Jurkat, Clone E6-1 (cell line): ENCODE measurements at regions not wholly inside any gene's neighbourhood (a gene's known extent, or its start where the extent isn't known, plus 50 kb on each side); places are given as distances from the start of the nearest gene placed in this dataset.

Experiments
- DNase-seq: peaks from one replicate; pipeline ENCODE4 v3.0.0-alpha.2; 2011; ENCODE audit warnings: low read depth, low spot score
- H3K4me3 ChIP-seq: 2 replicates; pipeline ENCODE4 v1.5.1; 2011; ENCODE audit warnings: mild to moderate bottlenecking, low read length, control low read depth, moderate library complexity

GRCh38 chr2:195479407-195479806, 177.6 kb upstream of the SLC39A10 start:
- H3K4me3 ChIP-seq: no peak overlapping the region
- DNase-seq: no peak

- no peak overlapping the region for H3K4me3 ChIP-seq
- no peak for DNase-seq
These were observed 179.0 kb upstream of the SLC39A10 start for GRCh38 chr2:195477996-195478382.

DNA sequence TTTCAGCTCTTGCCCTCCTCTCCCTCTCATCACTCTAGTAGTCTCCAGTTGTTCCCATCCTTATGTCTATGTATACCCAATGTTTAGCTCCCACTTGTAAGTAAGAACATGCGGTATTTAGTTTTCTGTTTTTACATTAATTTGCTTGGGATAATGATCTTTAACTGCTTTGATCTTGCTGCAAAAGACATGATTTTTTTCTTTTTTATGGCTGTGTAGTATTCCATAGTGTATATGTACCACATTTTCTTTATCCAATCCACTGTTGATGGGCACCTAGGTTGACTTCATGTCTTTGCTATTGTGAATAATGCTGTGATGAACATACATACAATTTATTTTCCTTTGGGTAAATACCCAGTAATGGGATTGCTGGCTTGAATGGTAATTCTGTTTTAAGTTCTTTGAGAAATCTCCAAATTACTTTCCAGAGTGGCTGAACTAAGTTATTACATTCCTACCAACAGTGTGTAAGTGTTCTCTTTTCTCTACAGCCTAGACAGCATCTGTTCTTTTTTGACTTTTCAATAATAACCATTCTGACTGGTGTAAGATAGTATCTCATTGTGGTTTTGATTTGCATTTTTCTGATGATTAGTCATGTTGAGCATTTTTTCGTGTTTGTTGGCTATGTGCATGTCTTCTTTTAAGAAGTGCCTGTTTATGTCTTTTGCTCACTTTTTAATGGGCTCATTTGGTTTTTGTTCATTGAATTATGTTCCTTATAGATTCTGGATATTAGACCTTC, 179.6 kb upstream of the SLC39A10 start:
- peak; percentile 43 for DNase-seq

DNA sequence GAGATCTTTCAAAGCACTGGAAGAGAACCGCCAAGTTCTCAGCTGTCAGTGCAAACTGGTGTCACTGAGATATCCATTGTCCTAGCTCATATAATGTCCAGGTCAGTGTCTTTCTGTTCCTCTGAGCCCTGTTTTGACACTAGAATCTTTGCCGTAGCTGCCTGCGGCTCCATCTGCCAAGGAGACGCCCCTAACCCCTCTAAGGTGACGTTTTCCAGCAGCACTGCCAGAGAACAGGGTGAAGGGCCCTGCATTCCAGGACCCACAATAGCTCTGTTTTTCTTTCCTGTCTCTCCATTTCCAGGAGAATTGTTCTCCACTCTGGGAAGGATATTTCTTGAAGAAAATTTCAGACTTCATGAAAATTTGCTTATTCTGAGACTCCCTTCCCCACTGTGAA, 181.7 kb upstream of the SLC39A10 start:
- H3K4me3 ChIP-seq: no peak overlapping the region
- no peak for DNase-seq

More for the DNA sequence above, 179.6 kb upstream of the SLC39A10 start:
- no peak overlapping the region for H3K4me3 ChIP-seq

- DNase-seq: no peak
- H3K4me3 ChIP-seq: no peak overlapping the region
These were observed 183.2 kb upstream of the SLC39A10 start for GRCh38 chr2:195473862-195474261.

GRCh38 chr2:195472501-195473234, 184.4 kb upstream of the SLC39A10 start:
- peak; percentile 64 for DNase-seq
- H3K4me3 ChIP-seq: no peak overlapping the region

- H3K4me3 ChIP-seq: no peak overlapping the region
- no peak for DNase-seq
These were observed 185.2 kb upstream of the SLC39A10 start for GRCh38 chr2:195471807-195472206.

DNA sequence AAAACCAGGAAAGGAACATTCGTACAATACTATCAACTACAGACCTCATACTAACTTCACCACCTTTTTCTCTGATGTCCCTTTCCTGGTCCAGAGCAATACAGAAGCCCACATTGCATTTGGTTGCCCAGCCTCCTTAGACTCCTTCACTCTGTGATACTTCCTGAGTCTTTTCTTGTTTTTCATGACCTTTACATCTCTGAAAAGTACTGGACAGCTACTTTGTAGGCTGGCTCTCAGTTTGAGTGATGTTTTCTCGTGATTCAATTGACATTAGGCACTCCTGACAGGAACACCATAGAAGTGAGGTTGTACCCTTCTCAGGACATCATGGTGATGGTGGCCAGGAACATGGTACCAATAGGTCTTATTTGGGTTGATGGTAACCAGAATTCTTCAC, 185.9 kb upstream of the SLC39A10 start:
- no peak overlapping the region for H3K4me3 ChIP-seq
- DNase-seq: no peak

DNA sequence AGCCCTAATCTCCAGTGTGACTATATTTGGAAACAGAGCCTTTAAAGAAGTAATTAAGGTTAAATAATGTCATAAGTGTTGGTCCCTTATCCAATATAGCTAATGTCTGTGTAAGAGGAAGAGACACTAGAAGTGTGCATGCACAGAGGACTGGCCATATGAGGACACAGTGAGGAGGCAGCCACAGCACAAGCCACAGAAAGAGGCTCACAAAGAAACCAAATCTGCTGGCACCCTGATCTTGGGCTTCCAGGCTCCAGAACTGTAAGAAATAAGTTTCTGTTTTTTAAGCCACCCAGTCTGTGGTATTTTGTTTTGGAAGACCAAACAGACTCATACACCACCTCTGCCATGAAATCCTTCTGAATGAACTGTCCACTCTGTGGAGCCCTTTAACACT, 186.4 kb upstream of the SLC39A10 start:
- no peak for DNase-seq
- no peak overlapping the region for H3K4me3 ChIP-seq

GRCh38 chr2:195468771-195469170, 188.3 kb upstream of the SLC39A10 start:
- no peak overlapping the region for H3K4me3 ChIP-seq
- no peak for DNase-seq

DNA sequence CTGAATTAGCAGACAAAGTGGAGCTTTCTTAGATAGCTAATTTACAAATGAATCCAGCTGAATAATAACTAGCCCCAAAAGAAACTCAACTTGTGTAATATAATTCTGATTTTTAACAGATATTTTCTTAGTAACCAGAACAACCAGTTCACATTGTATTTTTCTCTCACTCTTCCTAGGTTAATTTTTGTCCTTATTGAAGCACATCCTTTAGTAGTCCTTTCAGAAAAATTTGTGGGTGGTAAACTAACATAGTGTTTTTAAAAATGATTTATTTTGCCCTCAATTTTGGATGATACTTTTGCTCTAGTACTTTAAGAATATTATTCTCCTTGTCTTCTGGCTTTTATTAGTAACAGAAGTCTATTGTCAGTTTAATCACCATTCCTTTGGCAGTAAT, 190.6 kb upstream of the SLC39A10 start:
- no peak overlapping the region for H3K4me3 ChIP-seq
- DNase-seq: no peak

- H3K4me3 ChIP-seq: no peak overlapping the region
- no peak for DNase-seq
These were observed 196.0 kb upstream of the SLC39A10 start for GRCh38 chr2:195461010-195461409.

DNA sequence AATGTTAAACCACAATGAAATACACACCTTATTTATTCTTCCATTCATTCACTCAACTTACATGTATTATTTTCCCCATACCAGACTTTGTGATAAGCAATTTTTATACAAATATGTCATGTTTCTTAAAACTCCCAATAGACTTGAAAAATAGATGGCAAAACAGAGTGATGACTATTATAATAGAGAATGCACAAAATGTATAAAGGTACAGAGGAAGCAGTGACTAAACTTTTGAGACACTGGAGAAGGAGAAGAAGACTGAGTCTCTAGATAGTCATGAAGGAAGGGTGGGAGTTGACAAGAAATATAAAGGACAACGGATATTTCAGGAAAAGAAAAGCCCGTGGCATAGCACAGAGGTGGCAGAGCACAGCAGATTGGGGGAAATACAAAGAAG, 198.1 kb upstream of the SLC39A10 start:
- DNase-seq: no peak
- no peak overlapping the region for H3K4me3 ChIP-seq

GRCh38 chr2:195457873-195458272, 199.2 kb upstream of the SLC39A10 start:
- DNase-seq: no peak
- no peak overlapping the region for H3K4me3 ChIP-seq

GRCh38 chr2:195456771-195457170, 200.3 kb upstream of the SLC39A10 start:
- DNase-seq: no peak
- H3K4me3 ChIP-seq: no peak overlapping the region

GRCh38 chr2:195451160-195451559, 205.9 kb upstream of the SLC39A10 start:
- H3K4me3 ChIP-seq: no peak overlapping the region
- no peak for DNase-seq

- DNase-seq: no peak
These were observed 206.4 kb upstream of the SLC39A10 start for GRCh38 chr2:195450552-195451113.

GRCh38 chr2:195447323-195447975, 209.6 kb upstream of the SLC39A10 start:
- no peak overlapping the region for H3K4me3 ChIP-seq
- no peak for DNase-seq

More at GRCh38 chr2:195450552-195451113, 206.4 kb upstream of the SLC39A10 start:
- H3K4me3 ChIP-seq: no peak overlapping the region

GRCh38 chr2:195445639-195446038, 211.4 kb upstream of the SLC39A10 start:
- H3K4me3 ChIP-seq: no peak overlapping the region
- no peak for DNase-seq

- DNase-seq: no peak
- no peak overlapping the region for H3K4me3 ChIP-seq
These were observed 213.1 kb upstream of the SLC39A10 start for GRCh38 chr2:195443926-195444325.
